Prostate gland (tissue), 2 donors: ENCODE measurements at regions not wholly inside any gene's neighbourhood (a gene's known extent, or its start where the extent isn't known, plus 50 kb on each side); places are given as distances from the start of the nearest gene placed in this dataset.

ENCODE experiments used
- POLR2A ChIP-seq: fragments of 450-650 bp; IDR thresholded peaks from one replicate; pipeline ENCODE4 v1.6.1; 2016; ENCODE audit warnings: antibody characterized with exemption, mild to moderate bottlenecking
- POLR2AphosphoS5 ChIP-seq: sonication (generic); formaldehyde crosslinking; IDR thresholded peaks from one replicate; pipeline ENCODE4 v1.6.1; 2017; ENCODE audit warnings: antibody characterized with exemption
- TF ChIP-seq, protein P1 (sequence below), 4 experiments: fragments of 200-600 bp in 2 of 4; fragments of 450-650 bp in 2 of 4; sonication (generic) in 2 of 4; IDR thresholded peaks; 1 replicate in 3 of 4; 2 replicates in 1 of 4; pipeline ENCODE4 v1.5.1; 2016 to 2019; ENCODE audit warnings: antibody characterized with exemption in 4 of 4, mild to moderate bottlenecking in 2 of 4, moderate library complexity in 2 of 4

GRCh38 chr2:52936029-52936428 is 831.6 kb upstream of the CHAC2 start:
- TF ChIP-seq POLR2A (no peak), POLR2AphosphoS5 (no peak)
- TF ChIP-seq, protein P1, sequence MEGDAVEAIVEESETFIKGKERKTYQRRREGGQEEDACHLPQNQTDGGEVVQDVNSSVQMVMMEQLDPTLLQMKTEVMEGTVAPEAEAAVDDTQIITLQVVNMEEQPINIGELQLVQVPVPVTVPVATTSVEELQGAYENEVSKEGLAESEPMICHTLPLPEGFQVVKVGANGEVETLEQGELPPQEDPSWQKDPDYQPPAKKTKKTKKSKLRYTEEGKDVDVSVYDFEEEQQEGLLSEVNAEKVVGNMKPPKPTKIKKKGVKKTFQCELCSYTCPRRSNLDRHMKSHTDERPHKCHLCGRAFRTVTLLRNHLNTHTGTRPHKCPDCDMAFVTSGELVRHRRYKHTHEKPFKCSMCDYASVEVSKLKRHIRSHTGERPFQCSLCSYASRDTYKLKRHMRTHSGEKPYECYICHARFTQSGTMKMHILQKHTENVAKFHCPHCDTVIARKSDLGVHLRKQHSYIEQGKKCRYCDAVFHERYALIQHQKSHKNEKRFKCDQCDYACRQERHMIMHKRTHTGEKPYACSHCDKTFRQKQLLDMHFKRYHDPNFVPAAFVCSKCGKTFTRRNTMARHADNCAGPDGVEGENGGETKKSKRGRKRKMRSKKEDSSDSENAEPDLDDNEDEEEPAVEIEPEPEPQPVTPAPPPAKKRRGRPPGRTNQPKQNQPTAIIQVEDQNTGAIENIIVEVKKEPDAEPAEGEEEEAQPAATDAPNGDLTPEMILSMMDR (IDR thresholded peaks at IDR 0.05), result no peak
